GM12801 (cell line): ENCODE measurements at regions not wholly inside any gene's neighbourhood (a gene's known extent, or its start where the extent isn't known, plus 50 kb on each side); places are given as distances from the start of the nearest gene placed in this dataset.

Source experiments
- CTCF ChIP-seq: IDR thresholded peaks from one replicate; pipeline ENCODE4 v1.5.1; 2011; ENCODE audit warnings: control low read depth; ENCODE audit not compliant: insufficient read length; ENCODE audit errors: extremely low read depth

GRCh38 chr2:118437501-118437900 lies 349.2 kb downstream of the INSIG2 start:
- TF ChIP-seq CTCF, result no peak

- TF ChIP-seq CTCF, result no peak
These were observed 343.7 kb downstream of the INSIG2 start for GRCh38 chr2:118431997-118432396.

GRCh38 chr2:118431586-118431985 lies 343.3 kb downstream of the INSIG2 start:
- TF ChIP-seq CTCF, result no peak

GRCh38 chr2:118431165-118431517 lies 342.9 kb downstream of the INSIG2 start:
- TF ChIP-seq CTCF, result no peak

GRCh38 chr2:118430510-118431164 lies 342.4 kb downstream of the INSIG2 start:
- no peak for TF ChIP-seq CTCF

GRCh38 chr2:118425191-118425590 lies 336.9 kb downstream of the INSIG2 start:
- TF ChIP-seq CTCF, result no peak

GRCh38 chr2:118423776-118424175 lies 335.5 kb downstream of the INSIG2 start:
- TF ChIP-seq CTCF, result no peak
